ENCODE measurements at regions not wholly inside any gene's neighbourhood (a gene's known extent, or its start where the extent isn't known, plus 50 kb on each side); places are given as distances from the start of the nearest gene placed in this dataset.

- no peak for DNase-seq
These were observed 201.2 kb upstream of the KLF12 start for GRCh38 chr13:74335370-74335769.

- DNase-seq, result no peak
These were observed 195.8 kb upstream of the KLF12 start for GRCh38 chr13:74329962-74330361.

- peak; percentile 76 for DNase-seq
These were observed 190.9 kb upstream of the KLF12 start for GRCh38 chr13:74325106-74325505.

DNA sequence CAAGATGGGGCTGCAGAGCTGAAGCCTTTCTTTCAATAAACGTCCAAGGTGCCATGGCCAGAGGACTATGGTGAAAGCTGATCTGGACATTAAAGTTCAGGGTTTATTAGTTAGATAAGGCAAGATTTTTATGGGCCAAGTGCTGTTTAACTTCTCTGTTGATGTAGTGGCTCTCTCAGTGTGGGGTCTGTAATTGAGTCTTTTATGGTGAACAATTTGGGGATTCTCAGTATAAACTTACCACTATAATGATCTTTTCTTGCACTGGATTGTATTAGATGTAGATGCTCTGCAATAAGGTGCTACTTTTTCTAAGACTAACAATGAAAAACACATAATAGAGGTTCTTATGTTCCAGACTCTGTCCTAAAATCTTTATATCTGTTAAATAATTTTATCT, 190.1 kb upstream of the KLF12 start:
- DNase-seq, result peak; percentile 19

DNA sequence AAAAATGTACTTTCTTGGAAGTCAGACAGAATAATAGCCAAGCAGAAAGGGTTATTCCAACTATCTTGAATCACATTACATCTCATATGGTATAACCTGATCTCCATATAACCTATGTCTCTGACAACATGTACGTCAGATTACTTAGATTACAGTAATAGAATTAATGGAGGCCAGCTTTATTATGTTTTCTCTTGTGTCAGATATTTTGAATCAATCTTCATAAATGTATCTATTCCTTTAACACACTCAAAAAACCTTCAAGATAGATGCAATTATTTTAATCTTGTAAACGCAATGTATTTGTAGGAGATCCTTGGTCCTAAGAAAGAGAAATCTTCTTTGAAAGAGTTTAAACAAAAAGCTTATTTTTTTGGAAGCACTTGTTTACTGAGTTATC, 188.4 kb upstream of the KLF12 start:
- DNase-seq, result no peak

DNA sequence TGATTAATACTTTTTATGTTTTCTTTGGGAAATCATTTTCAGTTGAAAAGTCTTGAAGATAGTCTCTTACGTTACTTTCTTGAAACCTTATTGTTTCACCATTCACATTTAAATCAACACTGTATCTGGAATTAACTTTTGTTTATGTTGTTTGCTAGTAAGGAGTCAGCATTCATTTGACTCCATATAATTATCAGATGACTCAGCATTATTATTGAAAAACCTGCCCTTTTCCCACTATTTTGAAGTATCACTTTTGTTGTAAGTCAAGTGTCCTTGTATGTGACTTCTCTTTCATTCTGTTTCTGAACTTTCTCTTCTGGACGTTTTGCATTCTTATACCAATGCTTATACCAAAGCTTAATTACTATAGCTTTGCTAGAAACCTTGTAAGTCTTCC, 186.1 kb upstream of the KLF12 start:
- no peak for DNase-seq

- DNase-seq, result no peak
These were observed 182.3 kb upstream of the KLF12 start for GRCh38 chr13:74316547-74316946.

DNA sequence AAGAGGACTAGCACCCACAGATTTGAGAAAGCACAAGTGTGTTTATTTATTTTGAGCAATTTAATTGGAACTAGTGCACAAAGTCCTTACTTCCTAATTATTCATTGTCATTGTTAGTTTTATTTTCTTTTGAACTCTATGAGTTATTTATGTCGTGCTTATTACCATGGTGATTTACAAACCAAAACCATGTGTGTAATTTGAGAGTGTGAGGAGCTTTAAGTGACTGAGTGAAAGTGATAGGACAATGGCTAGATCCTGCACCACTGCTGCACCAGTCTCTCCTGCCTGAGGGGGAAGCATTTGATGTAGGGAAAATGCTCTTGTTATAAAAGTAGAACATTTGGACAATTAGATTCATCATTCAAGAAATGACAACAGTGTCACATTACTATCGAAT, 172.3 kb upstream of the KLF12 start:
- peak; percentile 69 for DNase-seq

GRCh38 chr13:74305876-74306275, 171.7 kb upstream of the KLF12 start:
- peak; percentile 48 for DNase-seq

GRCh38 chr13:74301258-74301935, 167.2 kb upstream of the KLF12 start:
- no peak for DNase-seq

DNA sequence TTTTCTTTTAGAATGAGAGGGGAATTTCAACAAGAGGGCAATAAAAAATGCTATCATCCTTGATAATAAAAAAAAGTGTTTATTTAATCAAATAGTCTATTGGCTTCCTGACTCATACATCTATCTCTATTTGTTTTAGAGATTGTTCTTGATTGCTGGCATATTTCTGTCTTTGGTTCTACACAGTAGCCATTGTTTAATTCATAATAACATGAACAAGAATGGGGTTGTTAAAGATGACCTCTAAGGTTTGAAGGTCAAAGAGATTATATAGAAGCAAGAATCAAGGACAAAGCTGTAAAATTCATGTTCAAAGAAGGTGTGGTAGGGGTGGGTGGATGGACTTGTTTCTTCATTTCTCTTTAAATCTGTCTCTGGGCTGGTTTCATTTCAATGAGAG, 166.0 kb upstream of the KLF12 start:
- DNase-seq, result no peak

- no peak for DNase-seq
These were observed 165.5 kb upstream of the KLF12 start for GRCh38 chr13:74299721-74300120.

GRCh38 chr13:74298923-74299322, 164.7 kb upstream of the KLF12 start:
- DNase-seq, result no peak

- peak; percentile 97 for DNase-seq
These were observed 155.9 kb upstream of the KLF12 start for GRCh38 chr13:74289861-74290773.

- no peak for DNase-seq
These were observed 154.9 kb upstream of the KLF12 start for GRCh38 chr13:74289107-74289506.

- peak; percentile 80 for DNase-seq
These were observed 154.2 kb upstream of the KLF12 start for GRCh38 chr13:74288361-74288911.

DNA sequence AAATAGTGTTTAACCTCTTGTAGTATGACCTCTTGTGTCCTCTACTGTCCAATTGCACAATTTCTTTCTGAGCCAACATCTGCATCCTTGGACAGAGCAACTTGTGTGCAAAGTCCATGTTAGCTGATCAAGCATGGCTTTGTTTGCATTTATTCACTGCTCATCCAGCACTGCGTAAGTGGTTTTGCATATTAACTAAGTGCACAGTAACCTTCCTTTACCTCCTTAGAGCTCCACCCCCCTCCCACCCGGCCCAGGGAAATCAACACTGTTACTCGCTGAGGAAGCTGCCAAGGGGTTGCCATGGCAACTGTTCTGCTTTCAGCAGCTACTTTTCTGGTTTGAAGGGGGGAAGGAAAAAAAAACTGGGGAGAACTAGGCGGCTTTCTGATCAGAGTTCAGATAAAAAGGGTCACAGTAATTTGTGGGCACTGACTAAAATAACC, 153.5 kb upstream of the KLF12 start:
- peak; percentile 78 for DNase-seq

GRCh38 chr13:74280795-74281490, 146.7 kb upstream of the KLF12 start:
- DNase-seq, result no peak

DNA sequence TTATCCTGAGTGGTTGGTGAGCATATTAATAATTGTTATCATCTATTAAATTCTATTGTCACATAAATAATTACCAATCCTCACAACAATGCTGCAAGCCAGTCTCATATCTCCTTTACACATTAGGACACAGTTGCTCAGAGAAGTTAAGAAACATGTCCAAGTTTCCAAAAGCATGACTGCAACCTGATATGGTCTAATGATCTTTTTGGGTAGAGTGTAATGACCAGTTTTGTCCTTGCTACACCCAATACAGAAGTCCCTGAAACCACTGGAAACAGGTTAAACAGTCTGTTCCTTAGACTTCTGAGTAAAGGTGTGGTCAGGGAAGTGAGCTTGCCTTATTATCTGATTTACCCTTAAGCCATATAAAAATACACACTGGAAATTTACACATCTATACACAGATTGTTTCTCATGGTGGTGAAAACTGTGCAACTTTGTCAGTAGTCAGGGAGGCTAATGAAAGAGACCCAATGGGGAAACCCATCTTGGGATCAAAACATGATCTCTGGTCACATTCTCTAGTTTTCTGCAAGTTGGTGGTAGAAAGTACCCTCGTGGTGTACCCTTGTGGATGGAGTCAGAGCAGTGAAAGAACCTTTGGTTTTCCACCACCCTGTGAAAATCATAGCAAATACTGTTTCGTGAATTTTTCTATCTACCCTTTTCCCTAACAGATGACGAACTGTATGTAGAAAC, 146.0 kb upstream of the KLF12 start:
- no peak for DNase-seq

GRCh38 chr13:74278901-74279300, 144.7 kb upstream of the KLF12 start:
- DNase-seq, result no peak

DNA sequence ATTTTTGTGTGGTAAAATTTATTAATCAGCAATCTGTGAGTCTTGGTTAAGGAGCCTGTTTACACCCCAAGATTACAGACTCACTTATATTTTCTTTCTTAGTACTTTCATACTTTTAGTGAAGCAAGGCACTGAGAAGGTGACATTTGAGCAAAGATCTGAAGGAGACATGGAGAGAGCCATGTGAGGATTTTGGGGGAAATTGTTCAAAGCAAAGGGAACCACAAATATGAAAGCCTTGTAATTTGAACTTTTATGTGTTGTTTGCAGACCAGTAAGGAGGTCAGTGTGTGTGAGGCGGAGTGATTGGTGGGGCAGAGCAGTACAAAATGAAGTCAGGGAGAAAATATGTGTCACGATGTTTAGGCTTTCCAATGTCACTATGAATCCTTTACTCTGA, 140.7 kb upstream of the KLF12 start:
- DNase-seq, result no peak

DNA sequence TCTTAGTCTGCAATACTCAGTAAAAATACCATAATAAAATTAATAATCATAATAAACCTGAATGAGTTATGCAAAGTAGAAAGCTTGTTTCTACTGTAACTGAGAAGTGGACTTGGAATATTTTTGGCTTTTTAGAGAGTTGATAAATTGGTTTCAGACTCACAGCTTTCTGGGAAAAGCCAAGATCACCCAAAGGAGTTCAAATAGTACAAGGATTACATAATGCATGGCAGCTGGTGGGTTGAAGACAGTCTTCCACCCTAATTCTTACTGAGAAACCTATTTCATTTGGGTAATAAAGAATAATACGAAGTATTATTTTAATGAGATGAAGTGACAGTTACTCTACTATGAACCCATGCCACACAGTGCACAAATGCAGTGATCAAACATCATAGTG, 139.4 kb upstream of the KLF12 start:
- DNase-seq, result no peak

DNA sequence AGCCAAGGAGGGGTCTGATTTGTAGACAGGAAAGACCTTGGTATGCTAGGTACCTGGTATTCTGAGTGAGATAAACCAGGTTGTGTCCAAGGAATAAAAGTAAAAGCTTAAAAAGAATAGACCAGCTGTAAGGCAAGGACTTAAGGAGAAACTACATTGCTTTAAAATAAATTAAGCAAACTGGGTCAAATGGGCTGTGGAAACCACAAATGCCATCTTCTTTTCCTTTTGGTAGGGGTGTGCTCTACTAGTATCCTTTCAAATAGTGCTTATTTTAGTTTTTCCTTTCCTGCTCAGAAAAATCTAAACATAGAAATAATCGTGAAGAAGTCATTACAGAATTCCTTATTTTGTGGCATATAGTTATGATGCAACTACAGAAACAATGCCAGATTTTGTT, 138.6 kb upstream of the KLF12 start:
- DNase-seq, result no peak

All from NCI-H748 treated with DMSO at 0.1 percent for 48 hours (cell line).